Psoas muscle (tissue), 7 donors: ENCODE measurements at regions not wholly inside any gene's neighbourhood (a gene's known extent, or its start where the extent isn't known, plus 50 kb on each side); places are given as distances from the start of the nearest gene placed in this dataset.

Experiments used
- ATAC-seq, 4 donors: fragments of 200-7000 bp; cut with Tn5 transposase; one replicate each; pipeline ENCODE4 v1.9.1; 2020; ENCODE audit warnings: moderate library complexity in 3 of 4, mild to moderate bottlenecking in 2 of 4
- DNase-seq, 2 donors: peaks; one replicate each; pipeline ENCODE4 v3.0.0-alpha.2; 2020
- H3K27ac ChIP-seq: fragments of 200-600 bp; one replicate; pipeline ENCODE4 v1.8.0; 2022
- H3K27me3 ChIP-seq, 3 donors: fragments of 200-600 bp in 1 of 3; one replicate each; pipeline versions ENCODE4 v1.6.1 to v1.8.0; 2013 to 2022; ENCODE audit warnings: low read length in 2 of 3, mild to moderate bottlenecking in 2 of 3, moderate library complexity in 1 of 3; ENCODE audit not compliant: insufficient read depth in 3 of 3
- H3K36me3 ChIP-seq, 2 donors: fragments of 200-600 bp in 1 of 2; one replicate each; pipeline versions ENCODE4 v1.6.1 to v1.8.0; 2013 to 2022; ENCODE audit warnings: low read depth in 1 of 2, mild to moderate bottlenecking in 1 of 2, moderate library complexity in 1 of 2; ENCODE audit not compliant: insufficient read depth in 1 of 2
- H3K4me1 ChIP-seq: fragments of 200-600 bp; one replicate; pipeline ENCODE4 v1.8.0; 2022
- H3K4me3 ChIP-seq: fragments of 200-600 bp; one replicate; pipeline ENCODE4 v1.8.0; 2022; ENCODE audit warnings: mild to moderate bottlenecking
- H3K9me3 ChIP-seq: fragments of 200-600 bp; one replicate; pipeline ENCODE4 v1.8.0; 2022
- WGBS, 3 donors: extraction: QIAGEN DNeasy Blood & Tissue Kit; methylation state at CpG; one replicate each; pipeline versions ENCODE4 v1.1.6 to v1.1.7; 2013; 5-methylcytosine and 5-hydroxymethylcytosine counted together
- intact Hi-C, 2 donors: fragments of 100-400 bp; cut with DNase I; formaldehyde crosslinking; loops; one replicate each; pipeline versions ENCODE4 v1.11.0 to v1.14.2; 2022
- TF ChIP-seq, protein P1 (sequence below): fragments of 200-600 bp; IDR thresholded peaks from one replicate; pipeline ENCODE4 v1.8.0; 2022; ENCODE audit warnings: antibody characterized with exemption
- donor health status: healthy with polysubstance abuse.
- donor health status: DM: no; HTN: no; CAD: no; lungs with moderate emphysema.
- donor health status: Bipolar disorder and iron deficiency.
- donor health status: healthy.
- donor health status: DM: yes; HTN: yes; CAD: no.
- donor health status: DM: no; HTN: no; CAD: no.
- donor health status: DM: yes; HTN: yes; CAD: no.

- H3K27me3 ChIP-seq, result no peaks in the 10 kb centered on the region
- H3K36me3 ChIP-seq, result no peaks in the 10 kb centered on the region
- 40 to 48% (median 47%) methylated on average over 4 of the region's 4 CpGs for WGBS, 3 donors
- H3K9me3 ChIP-seq, result no peaks in the 10 kb centered on the region
- TF ChIP-seq, protein P1, sequence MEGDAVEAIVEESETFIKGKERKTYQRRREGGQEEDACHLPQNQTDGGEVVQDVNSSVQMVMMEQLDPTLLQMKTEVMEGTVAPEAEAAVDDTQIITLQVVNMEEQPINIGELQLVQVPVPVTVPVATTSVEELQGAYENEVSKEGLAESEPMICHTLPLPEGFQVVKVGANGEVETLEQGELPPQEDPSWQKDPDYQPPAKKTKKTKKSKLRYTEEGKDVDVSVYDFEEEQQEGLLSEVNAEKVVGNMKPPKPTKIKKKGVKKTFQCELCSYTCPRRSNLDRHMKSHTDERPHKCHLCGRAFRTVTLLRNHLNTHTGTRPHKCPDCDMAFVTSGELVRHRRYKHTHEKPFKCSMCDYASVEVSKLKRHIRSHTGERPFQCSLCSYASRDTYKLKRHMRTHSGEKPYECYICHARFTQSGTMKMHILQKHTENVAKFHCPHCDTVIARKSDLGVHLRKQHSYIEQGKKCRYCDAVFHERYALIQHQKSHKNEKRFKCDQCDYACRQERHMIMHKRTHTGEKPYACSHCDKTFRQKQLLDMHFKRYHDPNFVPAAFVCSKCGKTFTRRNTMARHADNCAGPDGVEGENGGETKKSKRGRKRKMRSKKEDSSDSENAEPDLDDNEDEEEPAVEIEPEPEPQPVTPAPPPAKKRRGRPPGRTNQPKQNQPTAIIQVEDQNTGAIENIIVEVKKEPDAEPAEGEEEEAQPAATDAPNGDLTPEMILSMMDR, result peak; percentile 24
- DNase-seq (no peak), ATAC-seq (no peak)
- no peak overlapping the region for H3K27ac ChIP-seq
- intact Hi-C loops, result no loop called here
- H3K4me3 ChIP-seq, result no peak overlapping the region
- H3K4me1 ChIP-seq, result no peaks in the 10 kb centered on the region
These were observed 137.7 kb downstream of the PRELID2 start for GRCh38 chr5:145697251-145697990.

DNA sequence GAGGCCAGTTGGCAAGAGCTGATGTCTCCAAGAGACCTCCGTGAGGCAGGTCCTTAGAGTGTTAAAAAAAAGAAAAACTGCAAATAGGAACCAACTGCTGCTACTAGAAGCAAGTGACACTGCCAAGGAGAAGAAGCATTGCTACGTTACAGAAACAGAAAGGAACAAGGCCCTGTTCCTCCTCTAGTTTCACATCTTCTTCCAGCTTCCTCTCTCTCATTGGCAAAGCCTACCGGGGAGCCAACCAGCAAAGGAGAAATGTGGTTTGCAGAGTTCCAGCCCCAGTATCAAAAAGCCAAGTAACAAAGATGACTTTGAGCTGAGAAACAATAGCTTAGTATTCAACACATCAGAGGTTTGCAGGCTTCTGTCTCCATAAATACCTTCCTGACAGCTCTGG, 145.9 kb downstream of the PRELID2 start:
- 43 to 51% (median 43%) methylated on average over 3 of the region's 3 CpGs for WGBS, 3 donors
- Histone ChIP-seq H3K4me1 (no peaks in the 10 kb centered on the region), H3K27me3 (no peaks in the 10 kb centered on the region), H3K4me3 (no peak overlapping the region), H3K9me3 (no peaks in the 10 kb centered on the region), H3K36me3 (no peaks in the 10 kb centered on the region), H3K27ac (no peak overlapping the region)
- ATAC-seq (no peak), DNase-seq (no peak)
- TF ChIP-seq, protein P1, result no peak
- intact Hi-C loops, result no loop called here

GRCh38 chr5:145687943-145688342, 147.2 kb downstream of the PRELID2 start:
- ATAC-seq (no peak), DNase-seq (no peak)
- H3K4me1 ChIP-seq, result no peaks in the 10 kb centered on the region
- H3K9me3 ChIP-seq, result no peaks in the 10 kb centered on the region
- no peak overlapping the region for H3K4me3 ChIP-seq
- 87 to 90% (median 88%) methylated on average over 4 of the region's 4 CpGs for WGBS, 3 donors
- no peaks in the 10 kb centered on the region for H3K36me3 ChIP-seq
- no peak overlapping the region for H3K27ac ChIP-seq
- intact Hi-C loops, result no loop called here
- no peaks in the 10 kb centered on the region for H3K27me3 ChIP-seq
- TF ChIP-seq, protein P1, result no peak

DNA sequence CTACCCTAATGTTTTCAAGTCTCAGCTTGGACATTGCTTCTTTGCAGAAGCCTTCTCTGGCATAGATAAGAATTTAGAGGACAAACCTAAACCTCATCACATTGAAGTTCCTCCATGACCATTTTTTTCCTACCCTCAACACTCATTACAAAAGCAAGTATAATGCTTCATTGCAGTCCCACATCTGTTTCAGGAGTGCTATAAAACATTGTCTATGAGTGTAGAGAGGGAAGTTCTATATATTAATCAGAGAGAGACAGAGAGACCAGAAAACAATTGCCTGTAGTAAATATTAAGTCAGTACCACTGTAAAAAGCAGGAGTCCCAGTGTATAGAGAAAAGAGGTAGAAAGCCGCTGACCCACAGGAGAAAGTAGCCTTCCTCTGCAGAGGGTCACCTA, 149.7 kb downstream of the PRELID2 start:
- Histone ChIP-seq H3K4me1 (peaks cover 8% of the 10 kb centered on the region), H3K4me3 (no peak overlapping the region), H3K9me3 (no peaks in the 10 kb centered on the region), H3K27me3 (no peaks in the 10 kb centered on the region), H3K36me3 (no peaks in the 10 kb centered on the region), H3K27ac (no peak overlapping the region)
- WGBS, 3 donors, result 95 to 100% (median 100%) methylated on average over 1 of the region's 1 CpG
- intact Hi-C loops, result no loop called here
- DNase-seq, result no peak
- ATAC-seq, result no peak
- TF ChIP-seq, protein P1, result no peak

- no peaks in the 10 kb centered on the region for H3K27me3 ChIP-seq
- no peak overlapping the region for H3K27ac ChIP-seq
- intact Hi-C loops, result loop anchor here in 1 of 2 donors (5.0 kb wide), 2 partner anchors 144 to 364 kb away; no protein-coding TSS in a partner anchor
- no peaks in the 10 kb centered on the region for H3K36me3 ChIP-seq
- 83 to 93% (median 92%) methylated on average over 2 of the region's 2 CpGs for WGBS, 3 donors
- DNase-seq (no peak), ATAC-seq (no peak)
- no peaks in the 10 kb centered on the region for H3K9me3 ChIP-seq
- peaks cover 8% of the 10 kb centered on the region for H3K4me1 ChIP-seq
- no peak overlapping the region for H3K4me3 ChIP-seq
- TF ChIP-seq, protein P1, result no peak
These were observed 151.7 kb downstream of the PRELID2 start for GRCh38 chr5:145683431-145683830.
